ENCODE measurements at regions not wholly inside any gene's neighbourhood (a gene's known extent, or its start where the extent isn't known, plus 50 kb on each side); places are given as distances from the start of the nearest gene placed in this dataset.

- H3K4me3 ChIP-seq = no peak overlapping the region
- H3K27ac ChIP-seq = no peak overlapping the region
- no peaks in the 10 kb centered on the region for H3K36me3 ChIP-seq (ENCODE audit: insufficient read depth in 1 of 2, low read depth in 1 of 2)
- H3K9me3 ChIP-seq = no peaks in the 10 kb centered on the region
- no peak for DNase-seq
- no peaks in the 10 kb centered on the region for H3K27me3 ChIP-seq (ENCODE audit: insufficient read depth in 3 of 3, low read length in 2 of 3)
- ATAC-seq = no peak
- 72 to 95% (median 76%) methylated on average over 3 of the region's 3 CpGs for WGBS, 3 donors
- intact Hi-C loops (cut with DNase I) = loop anchor here in 1 of 2 donors (10.0 kb wide), 1 partner anchor 362 kb away; no protein-coding TSS in a partner anchor
- H3K4me1 ChIP-seq = no peaks in the 10 kb centered on the region
- no peak for TF ChIP-seq CTCF (IDR thresholded peaks at IDR 0.05)
These were observed 422.6 kb downstream of the BRINP1 start for GRCh38 chr9:118946669-118947068.

GRCh38 chr9:118954857-118955256 lies 414.4 kb downstream of the BRINP1 start:
- H3K27me3 ChIP-seq (ENCODE audit: insufficient read depth in 3 of 3, low read length in 2 of 3) = peaks cover 0 to 3% (median 0%) of the 10 kb centered on the region in 3 donors
- 76 to 86% (median 80%) methylated on average over 2 of the region's 2 CpGs for WGBS, 3 donors
- no peaks in the 10 kb centered on the region for H3K4me1 ChIP-seq
- H3K27ac ChIP-seq = no peak overlapping the region
- no peak for DNase-seq
- TF ChIP-seq CTCF (IDR thresholded peaks at IDR 0.05) = no peak
- H3K4me3 ChIP-seq = no peak overlapping the region
- no peaks in the 10 kb centered on the region for H3K36me3 ChIP-seq (ENCODE audit: insufficient read depth in 1 of 2, low read depth in 1 of 2)
- intact Hi-C loops (cut with DNase I) = no loop called here
- H3K9me3 ChIP-seq = no peaks in the 10 kb centered on the region
- ATAC-seq = no peak

GRCh38 chr9:118957585-118957984 lies 411.6 kb downstream of the BRINP1 start:
- Histone ChIP-seq H3K4me3 (no peak overlapping the region), H3K27ac (no peak overlapping the region), H3K27me3 (ENCODE audit: insufficient read depth in 3 of 3, low read length in 2 of 3) (peaks cover 0 to 3% (median 0%) of the 10 kb centered on the region in 3 donors), H3K36me3 (ENCODE audit: insufficient read depth in 1 of 2, low read depth in 1 of 2) (no peaks in the 10 kb centered on the region), H3K4me1 (peaks cover 2% of the 10 kb centered on the region), H3K9me3 (no peaks in the 10 kb centered on the region)
- intact Hi-C loops (cut with DNase I) = no loop called here
- 72 to 75% (median 74%) methylated on average over 3 of the region's 3 CpGs for WGBS, 3 donors
- ATAC-seq = no peak
- no peak for DNase-seq
- TF ChIP-seq CTCF (IDR thresholded peaks at IDR 0.05) = no peak

GRCh38 chr9:118959366-118959765 lies 409.9 kb downstream of the BRINP1 start:
- Histone ChIP-seq H3K4me1 (peaks cover 2% of the 10 kb centered on the region), H3K4me3 (no peak overlapping the region), H3K27me3 (ENCODE audit: insufficient read depth in 3 of 3, low read length in 2 of 3) (peaks cover 0 to 3% (median 0%) of the 10 kb centered on the region in 3 donors), H3K36me3 (ENCODE audit: insufficient read depth in 1 of 2, low read depth in 1 of 2) (no peaks in the 10 kb centered on the region), H3K9me3 (no peaks in the 10 kb centered on the region), H3K27ac (no peak overlapping the region)
- DNase-seq (no peak), ATAC-seq (no peak)
- WGBS, 3 donors = 39 to 41% (median 40%) methylated on average over 5 of the region's 5 CpGs
- TF ChIP-seq CTCF (IDR thresholded peaks at IDR 0.05) = no peak
- intact Hi-C loops (cut with DNase I) = no loop called here

GRCh38 chr9:118961857-118962256 lies 407.4 kb downstream of the BRINP1 start:
- DNase-seq (no peak), ATAC-seq (peak; percentile 56 to 79 (median 66))
- Histone ChIP-seq H3K27ac (no peak overlapping the region), H3K4me1 (peaks cover 2% of the 10 kb centered on the region), H3K36me3 (ENCODE audit: insufficient read depth in 1 of 2, low read depth in 1 of 2) (no peaks in the 10 kb centered on the region), H3K9me3 (no peaks in the 10 kb centered on the region), H3K4me3 (no peak overlapping the region), H3K27me3 (ENCODE audit: insufficient read depth in 3 of 3, low read length in 2 of 3) (peaks cover 0 to 2% (median 0%) of the 10 kb centered on the region in 3 donors)
- 12 to 24% (median 15%) methylated on average over 1 of the region's 1 CpG for WGBS, 3 donors
- intact Hi-C loops (cut with DNase I) = no loop called here
- no peak for TF ChIP-seq CTCF (IDR thresholded peaks at IDR 0.05)

Measured in psoas muscle (tissue), 7 donors.